ENCODE measurements at regions not wholly inside any gene's neighbourhood (a gene's known extent, or its start where the extent isn't known, plus 50 kb on each side); places are given as distances from the start of the nearest gene placed in this dataset.
"Not testable (repeated sequence)": the region's sequence is repeated elsewhere in the genome, so short reads cannot be mapped to it uniquely, and the experiment has no call there.

- DNase-seq; ATAC-seq; H3K36me3 ChIP-seq; intact Hi-C loops (cut with DNase I); H3K27ac ChIP-seq; H3K27me3 ChIP-seq (ENCODE audit: low read depth); H3K4me1 ChIP-seq; H3K9me3 ChIP-seq; H3K4me3 ChIP-seq: not testable (repeated sequence)
These were observed 144.7 kb upstream of the CRYM start for GRCh38 chr16:21422824-21423223.

- H3K9me3 ChIP-seq; H3K27ac ChIP-seq; intact Hi-C loops (cut with DNase I); H3K36me3 ChIP-seq; DNase-seq; H3K27me3 ChIP-seq (ENCODE audit: low read depth); ATAC-seq; H3K4me3 ChIP-seq; H3K4me1 ChIP-seq: not testable (repeated sequence)
These were observed 126.6 kb upstream of the CRYM start for GRCh38 chr16:21404699-21405098.

GRCh38 chr16:21397866-21398265 is 119.8 kb upstream of the CRYM start:
- H3K27ac ChIP-seq; H3K36me3 ChIP-seq; H3K4me1 ChIP-seq; H3K4me3 ChIP-seq; ATAC-seq; intact Hi-C loops (cut with DNase I); H3K9me3 ChIP-seq; H3K27me3 ChIP-seq (ENCODE audit: low read depth); DNase-seq: not testable (repeated sequence)

GRCh38 chr16:21396545-21396944 is 118.5 kb upstream of the CRYM start:
- H3K27me3 ChIP-seq (ENCODE audit: low read depth); ATAC-seq; H3K4me3 ChIP-seq; H3K9me3 ChIP-seq; H3K36me3 ChIP-seq; H3K4me1 ChIP-seq; intact Hi-C loops (cut with DNase I); DNase-seq; H3K27ac ChIP-seq: not testable (repeated sequence)

- DNase-seq; H3K4me3 ChIP-seq; H3K27ac ChIP-seq; H3K9me3 ChIP-seq; H3K4me1 ChIP-seq; H3K36me3 ChIP-seq; H3K27me3 ChIP-seq (ENCODE audit: low read depth); ATAC-seq; intact Hi-C loops (cut with DNase I): not testable (repeated sequence)
These were observed 112.5 kb upstream of the CRYM start for GRCh38 chr16:21390634-21391033.

GRCh38 chr16:21389860-21390259 is 111.8 kb upstream of the CRYM start:
- H3K9me3 ChIP-seq; intact Hi-C loops (cut with DNase I); DNase-seq; H3K4me3 ChIP-seq; ATAC-seq; H3K27ac ChIP-seq; H3K36me3 ChIP-seq; H3K27me3 ChIP-seq (ENCODE audit: low read depth); H3K4me1 ChIP-seq: not testable (repeated sequence)

GRCh38 chr16:21387757-21388156 is 109.7 kb upstream of the CRYM start:
- DNase-seq; H3K4me1 ChIP-seq; intact Hi-C loops (cut with DNase I); H3K27ac ChIP-seq; H3K36me3 ChIP-seq; ATAC-seq; H3K27me3 ChIP-seq (ENCODE audit: low read depth); H3K9me3 ChIP-seq; H3K4me3 ChIP-seq: not testable (repeated sequence)

- H3K27me3 ChIP-seq (ENCODE audit: low read depth); H3K27ac ChIP-seq; H3K36me3 ChIP-seq; H3K4me3 ChIP-seq; intact Hi-C loops (cut with DNase I); H3K4me1 ChIP-seq; DNase-seq; H3K9me3 ChIP-seq: not testable (repeated sequence)
- ATAC-seq = peak; percentile 51 to 86
These were observed 108.3 kb upstream of the CRYM start for GRCh38 chr16:21386201-21386915.

GRCh38 chr16:21383682-21384081 is 105.6 kb upstream of the CRYM start:
- ATAC-seq; intact Hi-C loops (cut with DNase I): not testable (repeated sequence)

GRCh38 chr16:21379645-21380044 is 101.6 kb upstream of the CRYM start:
- H3K4me1 ChIP-seq; ATAC-seq; H3K4me3 ChIP-seq; H3K9me3 ChIP-seq; H3K27ac ChIP-seq; DNase-seq; intact Hi-C loops (cut with DNase I); H3K27me3 ChIP-seq (ENCODE audit: low read depth); H3K36me3 ChIP-seq: not testable (repeated sequence)

More at GRCh38 chr16:21383682-21384081, 105.6 kb upstream of the CRYM start:
- not testable (repeated sequence) for DNase-seq; H3K27ac ChIP-seq; H3K36me3 ChIP-seq; H3K4me1 ChIP-seq; H3K9me3 ChIP-seq; H3K27me3 ChIP-seq (ENCODE audit: low read depth); H3K4me3 ChIP-seq

- H3K27ac ChIP-seq; ATAC-seq; intact Hi-C loops (cut with DNase I); H3K4me1 ChIP-seq; H3K9me3 ChIP-seq; DNase-seq; H3K36me3 ChIP-seq; H3K27me3 ChIP-seq (ENCODE audit: low read depth); H3K4me3 ChIP-seq: not testable (repeated sequence)
These were observed 98.3 kb upstream of the CRYM start for GRCh38 chr16:21376196-21376899.

- H3K27me3 ChIP-seq (ENCODE audit: low read depth); H3K36me3 ChIP-seq; intact Hi-C loops (cut with DNase I); DNase-seq; H3K9me3 ChIP-seq; H3K27ac ChIP-seq; H3K4me1 ChIP-seq; H3K4me3 ChIP-seq: not testable (repeated sequence)
- peak; percentile 75 to 82 for ATAC-seq
These were observed 97.2 kb upstream of the CRYM start for GRCh38 chr16:21375334-21375733.

GRCh38 chr16:21373454-21373853 is 95.4 kb upstream of the CRYM start:
- H3K4me1 ChIP-seq; H3K4me3 ChIP-seq; ATAC-seq; H3K9me3 ChIP-seq; H3K27ac ChIP-seq; DNase-seq; intact Hi-C loops (cut with DNase I); H3K27me3 ChIP-seq (ENCODE audit: low read depth); H3K36me3 ChIP-seq: not testable (repeated sequence)

GRCh38 chr16:21372862-21373261 is 94.8 kb upstream of the CRYM start:
- H3K9me3 ChIP-seq; DNase-seq; H3K4me1 ChIP-seq; H3K4me3 ChIP-seq; H3K27me3 ChIP-seq (ENCODE audit: low read depth); ATAC-seq; intact Hi-C loops (cut with DNase I); H3K27ac ChIP-seq; H3K36me3 ChIP-seq: not testable (repeated sequence)

Measured in lower lobe of right lung (tissue), 2 donors.